ENCODE measurements at regions not wholly inside any gene's neighbourhood (a gene's known extent, or its start where the extent isn't known, plus 50 kb on each side); places are given as distances from the start of the nearest gene placed in this dataset.
"Not testable (repeated sequence)": the region's sequence is repeated elsewhere in the genome, so short reads cannot be mapped to it uniquely, and the experiment has no call there.

DNA sequence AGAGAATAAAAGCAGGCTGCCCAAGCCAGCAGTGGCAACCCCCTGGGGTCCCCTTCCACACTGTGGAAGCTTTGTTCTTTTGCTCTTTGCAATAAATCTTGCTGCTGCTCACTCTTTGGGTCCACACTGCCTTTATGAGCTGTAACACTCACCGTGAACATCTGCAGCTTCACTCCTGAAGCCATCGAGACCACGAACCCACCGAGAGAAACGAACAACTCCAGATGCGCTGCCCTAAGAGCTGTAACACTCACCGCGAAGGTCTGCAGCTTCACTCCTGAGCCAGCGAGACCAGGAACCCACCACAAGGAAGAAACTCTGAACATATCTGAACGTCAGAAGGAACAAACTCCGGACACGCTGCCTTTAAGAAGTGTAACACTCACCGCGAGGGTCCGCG is 1252.9 kb downstream of the STIM2 start:
- DNase-seq = not testable (repeated sequence)

DNA sequence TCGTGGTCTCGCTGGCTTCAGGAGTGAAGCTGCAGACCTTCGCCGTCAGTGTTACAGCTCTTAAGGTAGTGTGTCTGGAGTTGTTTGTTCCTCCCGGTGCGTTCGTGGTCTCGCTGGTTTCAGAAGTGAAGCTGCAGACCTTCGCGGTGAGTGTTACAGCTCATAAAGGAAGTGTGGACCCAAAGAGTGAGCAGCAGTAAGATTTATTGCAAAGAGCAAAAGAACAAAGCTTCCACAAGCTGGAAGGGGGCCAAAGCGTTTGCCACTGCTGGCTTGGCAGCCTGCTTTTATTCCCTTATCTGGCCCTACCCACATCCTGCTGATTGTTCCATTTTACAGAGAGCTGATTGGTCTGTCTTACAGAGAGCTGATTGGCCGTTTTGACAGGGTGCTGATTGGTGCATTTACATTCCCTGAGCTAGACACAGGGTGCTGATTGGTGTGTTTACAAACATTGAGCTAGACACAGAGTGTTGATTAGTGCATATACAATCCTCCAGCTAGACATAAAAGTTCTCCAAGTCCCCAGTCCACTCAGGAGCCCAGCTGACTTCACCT is 1256.0 kb downstream of the STIM2 start:
- not testable (repeated sequence) for DNase-seq

GRCh38 chr4:28117084-28117682 is 1256.5 kb downstream of the STIM2 start:
- DNase-seq = no peak

DNA sequence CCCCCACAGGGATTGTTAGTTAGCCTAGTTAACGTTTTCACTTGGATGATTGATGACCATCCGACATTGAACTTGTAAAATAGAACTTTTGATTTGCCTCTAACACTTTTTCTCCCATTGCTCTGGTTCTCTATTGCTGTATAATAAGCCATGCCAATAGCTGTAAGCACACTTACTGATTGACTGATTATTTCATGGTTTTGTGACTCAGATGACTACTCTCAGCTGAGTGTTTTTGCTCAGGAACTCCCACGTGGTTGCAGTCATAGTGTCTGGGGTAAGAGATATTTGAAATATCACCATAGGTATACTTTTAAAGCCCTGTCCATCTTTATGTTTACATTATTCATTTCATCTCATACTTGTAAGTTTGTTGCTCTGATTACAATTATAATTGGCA is 1285.5 kb downstream of the STIM2 start:
- no peak for DNase-seq

DNA sequence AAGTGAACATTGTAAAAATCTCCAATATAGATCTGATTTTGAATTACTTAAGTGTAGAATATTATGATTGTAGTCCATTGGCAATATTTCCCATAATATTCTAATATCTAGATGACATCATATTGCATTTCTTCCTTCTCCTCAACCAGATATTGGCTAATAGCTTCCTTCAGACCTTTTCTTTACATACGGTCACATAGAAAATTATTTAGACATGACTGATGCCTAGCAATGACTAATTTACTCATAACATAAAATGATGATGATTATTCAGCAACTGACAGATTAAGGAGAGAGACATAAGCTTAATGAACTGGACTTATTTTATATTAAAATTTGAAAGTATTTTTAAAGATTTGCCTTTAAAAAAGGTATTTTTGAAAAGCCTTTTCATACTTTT is 1287.6 kb downstream of the STIM2 start:
- DNase-seq = no peak

DNA sequence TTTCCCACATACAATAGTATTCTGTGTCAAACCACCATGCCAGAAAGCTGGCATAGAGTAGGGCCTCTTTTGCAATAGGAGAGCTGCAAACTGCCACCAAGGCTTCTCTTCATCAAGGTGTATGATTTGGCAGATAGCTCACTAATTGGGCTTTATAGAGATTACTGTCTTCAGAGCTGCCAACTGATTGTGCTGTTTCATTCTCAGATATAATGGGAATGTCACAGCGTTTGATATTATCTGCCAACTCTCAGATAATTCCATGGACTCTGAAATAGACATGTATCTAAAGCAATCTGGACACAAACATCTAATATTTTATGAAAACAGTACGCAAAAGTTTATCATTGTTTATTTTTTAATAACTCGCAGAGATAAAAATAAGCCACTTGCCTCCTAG is 1289.1 kb downstream of the STIM2 start:
- no peak for DNase-seq

GRCh38 chr4:28151314-28151713 is 1290.7 kb downstream of the STIM2 start:
- no peak for DNase-seq

- no peak for DNase-seq
These were observed 1306.8 kb downstream of the STIM2 start for GRCh38 chr4:28167411-28167810.

- DNase-seq = no peak
These were observed 1316.3 kb downstream of the STIM2 start for GRCh38 chr4:28176942-28177341.

- no peak for DNase-seq
These were observed 1317.0 kb downstream of the STIM2 start for GRCh38 chr4:28177641-28178040.

GRCh38 chr4:28179126-28179525 is 1318.5 kb downstream of the STIM2 start:
- DNase-seq = no peak

- no peak for DNase-seq
These were observed 1348.8 kb downstream of the STIM2 start for GRCh38 chr4:28209371-28209924.

GRCh38 chr4:28211676-28212470 is 1351.2 kb downstream of the STIM2 start:
- no peak for DNase-seq

DNA sequence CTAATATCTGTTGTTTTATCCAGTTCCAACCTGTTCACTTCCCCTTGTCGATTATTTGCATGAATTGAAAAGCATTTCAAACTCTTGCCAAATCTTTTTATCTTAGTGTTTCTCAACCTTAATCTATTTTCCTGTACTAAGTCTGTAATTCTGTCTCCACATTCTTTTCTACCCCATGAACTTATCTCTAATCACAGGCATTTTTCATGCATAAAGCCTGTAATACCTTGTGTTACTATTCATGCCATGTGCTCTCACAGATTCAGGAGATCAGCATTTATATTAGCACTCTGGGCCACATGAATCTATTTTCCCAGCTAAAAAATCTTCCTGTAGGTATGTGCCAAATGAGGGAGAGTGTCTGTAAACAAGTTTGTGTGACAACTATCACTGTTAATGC is 1360.9 kb downstream of the STIM2 start:
- DNase-seq = no peak

- DNase-seq = no peak
These were observed 1364.4 kb downstream of the STIM2 start for GRCh38 chr4:28225050-28225449.

DNA sequence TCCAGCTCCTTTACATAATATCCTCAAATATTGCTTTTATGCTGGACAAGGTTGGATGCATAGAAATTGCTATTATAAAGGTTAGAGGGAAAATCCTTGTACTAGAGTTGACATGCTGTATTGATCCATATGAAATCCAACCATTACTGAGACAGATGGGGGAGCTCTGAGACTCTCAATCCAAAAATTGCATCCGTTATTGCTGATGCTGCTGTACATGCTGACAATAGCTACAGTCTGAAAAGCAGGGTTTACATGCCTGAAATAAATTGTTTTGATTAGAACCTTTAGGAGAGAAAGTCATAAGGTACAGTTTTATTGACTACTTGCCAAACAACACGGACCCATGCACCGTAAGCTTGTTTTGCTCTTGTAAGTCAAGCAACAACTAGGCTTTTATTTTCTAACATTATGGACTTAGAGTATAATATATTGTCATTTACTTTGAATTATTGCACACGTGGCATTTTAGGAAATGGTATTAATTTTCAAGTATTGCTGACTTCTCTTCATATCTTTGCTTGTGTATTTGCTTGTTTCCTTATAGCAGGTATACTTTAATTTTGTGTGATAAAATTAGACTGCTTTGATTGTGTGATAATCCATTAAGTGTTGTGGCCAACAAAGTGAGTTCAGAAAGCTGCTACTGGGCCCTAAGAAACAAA is 1365.2 kb downstream of the STIM2 start:
- no peak for DNase-seq

DNA sequence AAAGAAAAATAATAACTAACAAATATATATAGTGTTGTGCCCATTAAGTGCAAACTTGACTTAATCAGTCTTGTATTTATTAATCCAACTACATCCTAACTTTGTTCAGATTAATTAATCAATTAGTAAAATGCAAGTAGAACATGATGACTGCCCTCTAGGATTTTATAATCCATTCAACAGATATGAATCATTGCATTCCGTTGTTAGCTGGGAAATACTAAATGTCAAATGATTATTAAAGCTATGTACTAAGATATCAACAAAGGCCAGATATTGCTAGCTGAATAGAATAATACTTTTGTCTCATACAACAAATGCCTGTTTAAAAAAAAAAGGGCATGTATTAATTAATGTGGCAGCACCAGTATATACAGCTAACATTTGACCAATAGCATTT is 1366.3 kb downstream of the STIM2 start:
- no peak for DNase-seq

DNA sequence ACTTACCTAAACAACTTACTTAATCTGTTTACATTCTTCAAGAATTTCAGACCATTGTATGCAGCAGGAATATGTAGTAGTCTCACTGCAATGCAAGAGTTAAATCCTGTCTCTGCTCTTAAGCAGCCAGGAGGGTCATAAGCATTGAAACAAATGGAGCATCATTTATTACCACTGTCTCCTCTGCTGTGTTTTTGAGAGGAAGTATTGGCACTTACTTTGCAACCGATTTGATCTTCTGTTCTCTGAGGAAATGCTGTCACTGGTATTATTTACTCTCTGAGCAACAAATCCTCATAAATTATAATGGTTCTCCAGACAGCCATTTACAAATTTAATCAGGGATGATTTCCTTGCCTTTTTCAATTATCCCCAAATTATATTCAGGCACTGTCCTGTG is 1367.1 kb downstream of the STIM2 start:
- DNase-seq = no peak

GRCh38 chr4:28228561-28229491 is 1368.2 kb downstream of the STIM2 start:
- DNase-seq = no peak

GRCh38 chr4:28232376-28232775 is 1371.7 kb downstream of the STIM2 start:
- DNase-seq = no peak

DNA sequence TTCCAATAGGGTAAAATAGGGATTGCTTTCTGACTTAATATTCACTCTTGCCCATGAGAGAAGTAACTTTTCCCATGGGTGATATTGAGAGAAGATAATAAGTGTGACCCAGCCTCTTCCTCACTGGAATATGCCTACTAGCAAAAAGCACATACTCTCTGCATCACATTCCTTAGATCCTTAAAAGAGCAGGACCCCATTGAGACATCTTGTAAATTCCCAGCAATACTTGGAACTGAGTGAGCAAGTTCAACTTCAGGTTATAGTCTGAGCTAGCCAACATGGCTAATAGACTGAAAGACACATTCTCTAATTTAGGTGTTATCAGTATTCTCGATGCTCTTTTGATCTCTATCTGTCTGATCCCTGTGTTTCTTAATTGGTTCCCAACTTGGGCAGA is 1372.3 kb downstream of the STIM2 start:
- no peak for DNase-seq

DNA sequence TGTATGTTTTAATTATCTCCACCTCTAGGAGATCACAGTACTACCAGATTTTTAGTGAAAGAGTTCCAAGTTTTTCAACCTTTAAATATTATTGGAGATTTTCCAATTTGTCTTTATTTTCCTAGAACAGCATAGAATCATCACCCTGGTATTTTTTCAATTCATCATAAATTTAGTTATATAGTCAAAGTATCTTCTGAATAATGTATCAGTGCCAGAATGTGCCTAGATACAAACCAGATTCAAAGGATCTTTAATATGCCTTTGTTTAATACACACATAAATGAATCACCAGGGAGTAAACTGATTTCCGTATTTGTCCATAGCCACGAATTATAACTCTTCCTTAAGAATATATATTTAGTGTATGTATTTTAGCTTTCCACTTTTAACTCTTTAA is 1373.1 kb downstream of the STIM2 start:
- DNase-seq = no peak

Measured in bone marrow (tissue), 2 donors.